ENCODE measurements at regions not wholly inside any gene's neighbourhood (a gene's known extent, or its start where the extent isn't known, plus 50 kb on each side); places are given as distances from the start of the nearest gene placed in this dataset.

GRCh38 chr1:229117664-229118300, 153.1 kb upstream of the RAB4A start:
- TF ChIP-seq TAF1 (IDR thresholded peaks at IDR 0.05; ENCODE audit: low read depth, low read length) (no peak), POLR2A (IDR thresholded peaks at IDR 0.05; ENCODE audit: low read depth, low read length) (no peak), POLR2AphosphoS5 (IDR thresholded peaks at IDR 0.05; ENCODE audit: low read depth, low read length) (no peak), SPI1 (IDR thresholded peaks at IDR 0.05; ENCODE audit: low read depth, low read length) (no peak), POU2F2 (IDR thresholded peaks at IDR 0.05; ENCODE audit: low read depth, low read length) (no peak)

All from GM12891 (cell line).